SK-N-SH treated with all-trans-retinoic acid at 6 μM for 48 hours (cell line): ENCODE measurements at regions not wholly inside any gene's neighbourhood (a gene's known extent, or its start where the extent isn't known, plus 50 kb on each side); places are given as distances from the start of the nearest gene placed in this dataset.

Experiments
- ATAC-seq: fragments of 200-7000 bp; cut with Tn5 transposase; 3 replicates; pipeline ENCODE4 v1.9.1; 2020; ENCODE audit warnings: mild to moderate bottlenecking, moderate library complexity
- ARNTL ChIP-seq: fragments of 450-650 bp; formaldehyde crosslinking; IDR thresholded peaks from 2 replicates; pipeline ENCODE4 v1.5.0; 2020; ENCODE audit warnings: low read depth, mild to moderate bottlenecking, moderate library complexity, borderline replicate concordance
- BACH2 ChIP-seq: fragments of 250-450 bp; sonication (Bioruptor Pico); IDR thresholded peaks from 2 replicates; pipeline ENCODE4 v1.9.0; 2021; ENCODE audit warnings: mild to moderate bottlenecking, borderline replicate concordance
- CREB5 ChIP-seq: fragments of 250-450 bp; sonication (Bioruptor Pico); IDR thresholded peaks from 2 replicates; pipeline ENCODE4 v1.5.1; 2020; ENCODE audit warnings: low read depth, mild to moderate bottlenecking, moderate library complexity
- CSRNP3 ChIP-seq: fragments of 250-450 bp; sonication (Bioruptor Pico); IDR thresholded peaks from 2 replicates; pipeline ENCODE4 v1.5.1; 2021; ENCODE audit warnings: mild to moderate bottlenecking, moderate library complexity
- GLIS3 ChIP-seq: fragments of 250-450 bp; sonication (Bioruptor Pico); IDR thresholded peaks from 2 replicates; pipeline ENCODE4 v1.5.0; 2020; ENCODE audit warnings: mild to moderate bottlenecking, moderate library complexity
- ISL1 ChIP-seq: fragments of 250-450 bp; sonication (Bioruptor Pico); IDR thresholded peaks from 2 replicates; pipeline ENCODE4 v2.1.2; 2022; ENCODE audit warnings: mild to moderate bottlenecking, moderate library complexity
- OSR1 ChIP-seq: fragments of 250-450 bp; sonication (Bioruptor Pico); IDR thresholded peaks from 2 replicates; pipeline ENCODE4 v1.8.0; 2022; ENCODE audit warnings: moderate library complexity, mild to moderate bottlenecking, inconsistent platforms
- PATZ1 ChIP-seq: fragments of 250-450 bp; sonication (Bioruptor Pico); IDR thresholded peaks from 2 replicates; pipeline ENCODE4 v1.8.0; 2020; ENCODE audit warnings: mild to moderate bottlenecking, moderate library complexity, borderline replicate concordance
- POU6F1 ChIP-seq: fragments of 250-450 bp; sonication (Bioruptor Pico); IDR thresholded peaks from 2 replicates; pipeline ENCODE4 v1.8.0; 2021; ENCODE audit warnings: low read depth, mild to moderate bottlenecking, moderate library complexity, borderline replicate concordance
- PPARA ChIP-seq: fragments of 250-450 bp; sonication (Bioruptor Pico); IDR thresholded peaks from 2 replicates; pipeline ENCODE4 v1.5.0; 2020; ENCODE audit warnings: mild to moderate bottlenecking, borderline replicate concordance
- RARB ChIP-seq: fragments of 250-450 bp; sonication (Bioruptor Pico); IDR thresholded peaks from 2 replicates; pipeline ENCODE4 v1.8.0; 2021; ENCODE audit warnings: mild to moderate bottlenecking, moderate library complexity
- SNAI2 ChIP-seq: fragments of 250-450 bp; sonication (Bioruptor Pico); IDR thresholded peaks from 2 replicates; pipeline ENCODE4 v1.5.0; 2020; ENCODE audit warnings: mild to moderate bottlenecking, moderate library complexity
- TCF4 ChIP-seq: fragments of 250-450 bp; sonication (Bioruptor Pico); IDR thresholded peaks from 2 replicates; pipeline ENCODE4 v1.8.0; 2021; ENCODE audit warnings: mild to moderate bottlenecking, moderate library complexity, borderline replicate concordance
- TOX ChIP-seq: fragments of 250-450 bp; sonication (Bioruptor Pico); IDR thresholded peaks from 2 replicates; pipeline ENCODE4 v1.8.0; 2021; ENCODE audit warnings: mild to moderate bottlenecking, moderate library complexity, borderline replicate concordance
- TSHZ2 ChIP-seq: fragments of 250-450 bp; sonication (Bioruptor Pico); IDR thresholded peaks from 2 replicates; pipeline ENCODE4 v1.5.0; 2020; ENCODE audit warnings: mild to moderate bottlenecking, moderate library complexity
- ZC3H10 ChIP-seq: fragments of 250-450 bp; sonication (Bioruptor Pico); IDR thresholded peaks from 2 replicates; pipeline ENCODE4 v1.5.1; 2021; ENCODE audit warnings: mild to moderate bottlenecking, moderate library complexity
- ZFP3 ChIP-seq: fragments of 250-450 bp; sonication (Bioruptor Pico); IDR thresholded peaks from 2 replicates; pipeline ENCODE4 v1.5.0; 2020; ENCODE audit warnings: mild to moderate bottlenecking, moderate library complexity
- ZFP30 ChIP-seq: fragments of 450-650 bp; formaldehyde crosslinking; IDR thresholded peaks from 2 replicates; pipeline ENCODE4 v1.5.0; 2022; ENCODE audit warnings: mild to moderate bottlenecking, moderate library complexity
- ZNF565 ChIP-seq: fragments of 450-650 bp; formaldehyde crosslinking; conservative IDR thresholded peaks from 2 replicates; pipeline ENCODE4 v1.5.0; 2020; ENCODE audit warnings: low read depth, mild to moderate bottlenecking, moderate library complexity
- ZNF70 ChIP-seq: fragments of 450-650 bp; formaldehyde crosslinking; IDR thresholded peaks from 2 replicates; pipeline ENCODE4 v1.5.0; 2020; ENCODE audit warnings: mild to moderate bottlenecking, moderate library complexity
- ZNF8 ChIP-seq: fragments of 450-650 bp; formaldehyde crosslinking; IDR thresholded peaks from 2 replicates; pipeline ENCODE4 v1.5.0; 2020; ENCODE audit warnings: mild to moderate bottlenecking, moderate library complexity

GRCh38 chr18:71846716-71847115, 697.4 kb downstream of the CBLN2 start:
- no peak for ATAC-seq
- no peak for TF ChIP-seq CREB5 (CRISPR knock-in tag)
- no peak for TF ChIP-seq GLIS3 (CRISPR knock-in tag)

- no peak for TF ChIP-seq RARB (CRISPR knock-in tag)
- no peak for TF ChIP-seq GLIS3 (CRISPR knock-in tag)
- TF ChIP-seq ZNF70, result no peak
- no peak for TF ChIP-seq CREB5 (CRISPR knock-in tag)
- TF ChIP-seq ZNF8 (CRISPR knock-in tag), result no peak
- no peak for TF ChIP-seq TSHZ2 (CRISPR knock-in tag)
- no peak for TF ChIP-seq TOX (CRISPR knock-in tag)
- TF ChIP-seq ZFP30 (CRISPR knock-in tag), result no peak
- no peak for TF ChIP-seq ZC3H10 (CRISPR knock-in tag)
- no peak for TF ChIP-seq SNAI2 (CRISPR knock-in tag)
- no peak for TF ChIP-seq ARNTL (CRISPR knock-in tag)
- no peak for TF ChIP-seq CSRNP3 (CRISPR knock-in tag)
- no peak for TF ChIP-seq ZNF565 (CRISPR knock-in tag)
- TF ChIP-seq TCF4, result no peak
- TF ChIP-seq PATZ1 (CRISPR knock-in tag), result no peak
- no peak for TF ChIP-seq OSR1 (CRISPR knock-in tag)
- no peak for ATAC-seq
Measured at GRCh38 chr18:71844814-71845213, 699.3 kb downstream of the CBLN2 start.

GRCh38 chr18:71842666-71843065, 701.5 kb downstream of the CBLN2 start:
- no peak for ATAC-seq
- TF ChIP-seq PPARA (CRISPR knock-in tag), result no peak
- TF ChIP-seq TOX (CRISPR knock-in tag), result no peak
- TF ChIP-seq TCF4, result no peak
- TF ChIP-seq ZFP30 (CRISPR knock-in tag), result no peak

- ATAC-seq, result no peak
- no peak for TF ChIP-seq TOX (CRISPR knock-in tag)
- no peak for TF ChIP-seq ZFP3 (CRISPR knock-in tag)
- no peak for TF ChIP-seq BACH2
- no peak for TF ChIP-seq ZFP30 (CRISPR knock-in tag)
- TF ChIP-seq TCF4, result no peak
- no peak for TF ChIP-seq SNAI2 (CRISPR knock-in tag)
- no peak for TF ChIP-seq ARNTL (CRISPR knock-in tag)
- TF ChIP-seq POU6F1 (CRISPR knock-in tag), result no peak
- TF ChIP-seq ZC3H10 (CRISPR knock-in tag), result no peak
- TF ChIP-seq ZNF8 (CRISPR knock-in tag), result no peak
- TF ChIP-seq ISL1, result no peak
- no peak for TF ChIP-seq ZNF565 (CRISPR knock-in tag)
- no peak for TF ChIP-seq PATZ1 (CRISPR knock-in tag)
- no peak for TF ChIP-seq GLIS3 (CRISPR knock-in tag)
- TF ChIP-seq CREB5 (CRISPR knock-in tag), result no peak
- no peak for TF ChIP-seq RARB (CRISPR knock-in tag)
Measured at GRCh38 chr18:71837547-71837946, 706.6 kb downstream of the CBLN2 start.
